H9 (cell line): ENCODE measurements at regions not wholly inside any gene's neighbourhood (a gene's known extent, or its start where the extent isn't known, plus 50 kb on each side); places are given as distances from the start of the nearest gene placed in this dataset.
A peak's percentile ranks its signal among the peaks of the same experiment; 100 is the strongest.

Source experiments
- DNase-seq: peaks from one replicate; pipeline ENCODE4 v3.0.0-alpha.2; 2017
- H2AFZ ChIP-seq: one replicate; pipeline ENCODE4 v1.6.1; 2013; ENCODE audit warnings: mild to moderate bottlenecking, low read length, control low read depth, moderate library complexity
- H2AK5ac ChIP-seq: 2 replicates; pipeline ENCODE4 v1.6.1; 2013; ENCODE audit warnings: low read length, control low read depth, mixed read lengths; ENCODE audit not compliant: insufficient read length
- H2BK120ac ChIP-seq: one replicate; pipeline ENCODE4 v1.6.1; 2013; ENCODE audit warnings: low read depth, mild to moderate bottlenecking, low read length, control low read depth, inconsistent platforms; ENCODE audit not compliant: poor library complexity, severe bottlenecking
- H2BK12ac ChIP-seq: 2 replicates; pipeline ENCODE4 v1.6.1; 2013; ENCODE audit warnings: low read length, control low read depth, mixed read lengths, low read depth; ENCODE audit not compliant: insufficient read length
- H2BK15ac ChIP-seq: 2 replicates; pipeline ENCODE4 v1.6.1; 2013; ENCODE audit warnings: low read depth, low read length, control low read depth
- H2BK20ac ChIP-seq: one replicate; pipeline ENCODE4 v1.6.1; 2013; ENCODE audit warnings: low read depth, mild to moderate bottlenecking, low read length, control low read depth, inconsistent platforms; ENCODE audit not compliant: poor library complexity, severe bottlenecking
- H2BK5ac ChIP-seq: 2 replicates; pipeline ENCODE4 v1.6.1; 2013; ENCODE audit warnings: low read length, control low read depth, mixed read lengths; ENCODE audit not compliant: insufficient read length
- H3K14ac ChIP-seq: 2 replicates; pipeline ENCODE4 v1.6.1; 2013; ENCODE audit warnings: low read length, control low read depth; ENCODE audit not compliant: insufficient read depth
- H3K18ac ChIP-seq: 2 replicates; pipeline ENCODE4 v1.6.1; 2013; ENCODE audit warnings: low read depth, mild to moderate bottlenecking, mixed read lengths, low read length, control low read depth; ENCODE audit not compliant: insufficient read length
- H3K23ac ChIP-seq: 2 replicates; pipeline ENCODE4 v1.6.1; 2013; ENCODE audit warnings: low read length, control low read depth, mixed read lengths, low read depth; ENCODE audit not compliant: insufficient read length
- H3K23me2 ChIP-seq: 2 replicates; pipeline ENCODE4 v1.6.1; 2013; ENCODE audit warnings: low read depth, mild to moderate bottlenecking, mixed read lengths, low read length, control low read depth; ENCODE audit not compliant: insufficient read length, poor library complexity, severe bottlenecking
- H3K27ac ChIP-seq: 2 replicates; pipeline ENCODE4 v1.5.1; 2013; ENCODE audit warnings: low read length, control low read depth, mixed read lengths, low read depth; ENCODE audit not compliant: insufficient read length
- H3K27me3 ChIP-seq: 2 replicates; pipeline ENCODE4 v1.6.1; 2013; ENCODE audit warnings: low read length, control low read depth, inconsistent platforms; ENCODE audit not compliant: insufficient read depth
- H3K4ac ChIP-seq: 2 replicates; pipeline ENCODE4 v1.6.1; 2013; ENCODE audit warnings: low read depth, mild to moderate bottlenecking, control low read depth, inconsistent platforms, low read length, moderate library complexity
- H3K4me1 ChIP-seq: 2 replicates; pipeline ENCODE4 v1.6.1; 2013; ENCODE audit warnings: low read length, control low read depth, inconsistent platforms; ENCODE audit not compliant: insufficient read depth
- H3K4me2 ChIP-seq: 2 replicates; pipeline ENCODE4 v1.6.1; 2013; ENCODE audit warnings: low read length, control low read depth, mixed read lengths; ENCODE audit not compliant: insufficient read length, insufficient read depth
- H3K56ac ChIP-seq: 2 replicates; pipeline ENCODE4 v1.6.1; 2013; ENCODE audit warnings: low read depth, mild to moderate bottlenecking, mixed read lengths, low read length, control low read depth; ENCODE audit not compliant: insufficient read length
- H3K79me1 ChIP-seq: 2 replicates; pipeline ENCODE4 v1.6.1; 2013; ENCODE audit warnings: low read depth, mild to moderate bottlenecking, moderate library complexity, low read length, control low read depth, inconsistent platforms; ENCODE audit not compliant: insufficient read depth, poor library complexity, severe bottlenecking
- H3K79me2 ChIP-seq: 2 replicates; pipeline ENCODE4 v1.6.1; 2013; ENCODE audit warnings: low read length, control low read depth, inconsistent platforms; ENCODE audit not compliant: insufficient read depth
- H3K9ac ChIP-seq: 2 replicates; pipeline ENCODE4 v1.6.1; 2013; ENCODE audit warnings: low read length, control low read depth, mixed read lengths; ENCODE audit not compliant: insufficient read length; ENCODE audit errors: extremely low read depth
- H3K9me3 ChIP-seq: one replicate; pipeline ENCODE4 v1.6.1; 2013; ENCODE audit warnings: low read depth, low read length, inconsistent platforms; ENCODE audit not compliant: control insufficient read depth
- H3T11ph ChIP-seq: one replicate; pipeline ENCODE4 v1.6.1; 2013; ENCODE audit warnings: mild to moderate bottlenecking, low read length, control low read depth, inconsistent platforms
- H4K20me1 ChIP-seq: one replicate; pipeline ENCODE4 v1.6.1; 2013; ENCODE audit not compliant: control insufficient read depth, insufficient read length, insufficient read depth
- H4K5ac ChIP-seq: 2 replicates; pipeline ENCODE4 v1.6.1; 2013; ENCODE audit warnings: low read depth, mild to moderate bottlenecking, mixed read lengths, low read length, control low read depth; ENCODE audit not compliant: insufficient read length
- H4K8ac ChIP-seq: replicated peaks from 2 replicates; pipeline ENCODE4 v1.6.1; 2013; ENCODE audit warnings: low read length, control low read depth, mixed read lengths, low read depth; ENCODE audit not compliant: insufficient read length
- H4K91ac ChIP-seq: 2 replicates; pipeline ENCODE4 v1.6.1; 2013; ENCODE audit warnings: low read depth, mild to moderate bottlenecking, moderate library complexity, mixed read lengths, low read length, control low read depth; ENCODE audit not compliant: insufficient read length
- H3K27ac Mint-ChIP-seq, 3 experiments: 2 replicates in 2 of 3; 3 replicates in 1 of 3; pipeline ENCODE4 v1.8.0; 2020 to 2021; ENCODE audit warnings: mixed read lengths in 3 of 3, mild to moderate bottlenecking in 1 of 3, moderate library complexity in 1 of 3
- H3K27me3 Mint-ChIP-seq: 2 replicates; pipeline ENCODE4 v1.8.0; 2021; ENCODE audit warnings: low read depth, mild to moderate bottlenecking, moderate library complexity, mixed read lengths
- H3K36me3 Mint-ChIP-seq, 3 experiments: 2 replicates in 2 of 3; 3 replicates in 1 of 3; pipeline ENCODE4 v1.8.0; 2020 to 2021; ENCODE audit warnings: low read depth in 3 of 3, mixed read lengths in 3 of 3; ENCODE audit not compliant: insufficient read depth in 1 of 3
- H3K4me1 Mint-ChIP-seq, 2 experiments: 2 replicates each; pipeline ENCODE4 v1.8.0; 2020; ENCODE audit warnings: mixed read lengths in 2 of 2
- H3K4me3 Mint-ChIP-seq, 2 experiments: 2 replicates in 1 of 2; 3 replicates in 1 of 2; pipeline ENCODE4 v1.8.0; 2020 to 2021; ENCODE audit warnings: mild to moderate bottlenecking in 2 of 2, mixed read lengths in 2 of 2, moderate library complexity in 1 of 2
- H3K9me3 Mint-ChIP-seq, 2 experiments: 2 replicates in 1 of 2; 3 replicates in 1 of 2; pipeline ENCODE4 v1.8.0; 2020; ENCODE audit warnings: mild to moderate bottlenecking in 2 of 2, mixed read lengths in 2 of 2, moderate library complexity in 1 of 2
- CTCF ChIP-seq: fragments of 200-600 bp; sonication (generic); conservative IDR thresholded peaks from 3 replicates; pipeline ENCODE4 v1.8.0; 2021; ENCODE audit warnings: antibody characterized with exemption, mild to moderate bottlenecking
- WGBS: extraction: QIAGEN DNeasy Blood & Tissue Kit; methylation state at CpG from one replicate; pipeline ENCODE4 v1.1.7; 2013; ENCODE audit warnings: missing lambda C conversion rate, low lambda C conversion rate, mixed read lengths; ENCODE audit not compliant: insufficient read length; ENCODE audit errors: extremely low coverage; 5-methylcytosine and 5-hydroxymethylcytosine counted together

- no peak overlapping the region for H3K9ac ChIP-seq
- no peaks in the 10 kb centered on the region for H3K9me3 ChIP-seq
- no peaks in the 10 kb centered on the region for H3K27me3 Mint-ChIP-seq
- H2BK5ac ChIP-seq: no peak overlapping the region
- no peak overlapping the region for H3K14ac ChIP-seq
- no peaks in the 10 kb centered on the region for H3K9me3 Mint-ChIP-seq
- no peak for DNase-seq
- no peak overlapping the region for H2BK20ac ChIP-seq
- 0 out of 7 replicates have a peak overlapping the region, but pooled peaks of 1 of the 3 experiments have one; percentile 40 for H3K27ac Mint-ChIP-seq
- peaks cover 3% of the 10 kb centered on the region; the same call in 1 of the 2 replicates for H3K4me1 ChIP-seq
- no peak overlapping the region for H3T11ph ChIP-seq
- no peaks in the 10 kb centered on the region for H3K36me3 Mint-ChIP-seq
- peaks cover 7 to 14% of the 10 kb centered on the region in 2 experiments; a peak in 3 of 4 replicates for H3K4me1 Mint-ChIP-seq
- no peak overlapping the region for H3K4me2 ChIP-seq
- no peak overlapping the region for H2AFZ ChIP-seq
- no peak overlapping the region for H2BK15ac ChIP-seq
- no peak overlapping the region for H2AK5ac ChIP-seq
- H2BK12ac ChIP-seq: no peak overlapping the region
- H4K5ac ChIP-seq: no peak overlapping the region
- no peak for TF ChIP-seq CTCF
- no peak overlapping the region for H3K27ac ChIP-seq
- H3K23ac ChIP-seq: no peak overlapping the region
- H3K79me2 ChIP-seq: no peaks in the 10 kb centered on the region
- no peak overlapping the region for H4K8ac ChIP-seq
- no peak overlapping the region for H3K18ac ChIP-seq
- no peak overlapping the region for H3K4ac ChIP-seq
- H3K4me3 Mint-ChIP-seq: no peak overlapping the region
- no peak overlapping the region for H2BK120ac ChIP-seq
- no peaks in the 10 kb centered on the region for H3K23me2 ChIP-seq
- H3K79me1 ChIP-seq: no peaks in the 10 kb centered on the region
- no CpG with 5 or more reads among the region's 5 CpGs for WGBS
- H3K27me3 ChIP-seq: no peaks in the 10 kb centered on the region
- H3K56ac ChIP-seq: no peak overlapping the region
- no peaks in the 10 kb centered on the region for H4K20me1 ChIP-seq
- H4K91ac ChIP-seq: no peak overlapping the region
These were observed 554.3 kb upstream of the MIS18BP1 start for GRCh38 chr14:45807178-45807899.
